OCI-LY3 (cell line): ENCODE measurements at regions not wholly inside any gene's neighbourhood (a gene's known extent, or its start where the extent isn't known, plus 50 kb on each side); places are given as distances from the start of the nearest gene placed in this dataset.

ENCODE experiments used
- H2AFZ ChIP-seq: fragments of 200-600, 300-600 bp; shearing (Covaris generic); 2 replicates; pipeline ENCODE4 v1.6.0; 2014; ENCODE audit warnings: antibody characterized with exemption, low read depth, low read length
- H3K27ac ChIP-seq: fragments of 200-600, 300-600 bp; sonication (generic); 2 replicates; pipeline ENCODE4 v1.5.1; 2014; ENCODE audit warnings: mild to moderate bottlenecking, low read length, moderate library complexity, mixed read lengths
- H3K27me3 ChIP-seq: fragments of 200-600, 300-600 bp; sonication (generic); 2 replicates; pipeline ENCODE4 v1.6.1; 2014; ENCODE audit warnings: low read depth, low read length, mixed read lengths
- H3K36me3 ChIP-seq: fragments of 200-600, 300-600 bp; sonication (generic); replicated peaks from 2 replicates; pipeline ENCODE3; 2014; ENCODE audit warnings: low read depth, low read length, mixed read lengths
- H3K4me1 ChIP-seq: fragments of 300-600, 200-600 bp; sonication (generic); 2 replicates; pipeline ENCODE4 v1.6.1; 2014; ENCODE audit warnings: low read length, mixed read lengths
- H3K4me2 ChIP-seq: fragments of 200-600, 300-600 bp; sonication (generic); 2 replicates; pipeline ENCODE4 v1.6.1; 2014; ENCODE audit warnings: low read length, mixed read lengths
- H3K4me3 ChIP-seq: fragments of 300-600, 200-600 bp; sonication (generic); 2 replicates; pipeline ENCODE4 v1.5.1; 2014; ENCODE audit warnings: antibody characterized with exemption, mild to moderate bottlenecking, low read length, moderate library complexity
- H3K79me2 ChIP-seq: fragments of 300-600, 200-600 bp; shearing (Covaris generic); 2 replicates; pipeline ENCODE4 v1.6.1; 2014; ENCODE audit warnings: mild to moderate bottlenecking, low read length, mixed read lengths
- H3K9ac ChIP-seq: fragments of 300-600, 200-600 bp; shearing (Covaris generic); 2 replicates; pipeline ENCODE4 v1.6.0; 2014; ENCODE audit warnings: mild to moderate bottlenecking, low read length, moderate library complexity
- H3K9me3 ChIP-seq: fragments of 200-600, 300-600 bp; shearing (Covaris generic); 2 replicates; pipeline ENCODE4 v1.6.1; 2014; ENCODE audit warnings: low read length, mixed read lengths; ENCODE audit not compliant: insufficient read depth
- H4K20me1 ChIP-seq: fragments of 200-600, 300-600 bp; sonication (generic); 2 replicates; pipeline ENCODE4 v1.6.1; 2016; ENCODE audit warnings: low read length, mixed read lengths; ENCODE audit not compliant: insufficient read depth
- CTCF ChIP-seq: fragments of 200-600, 300-600 bp; sonication (generic); IDR thresholded peaks from 2 replicates; pipeline ENCODE4 v1.5.1; 2014; ENCODE audit warnings: antibody characterized with exemption, low read length, low read depth
- EZH2phosphoT487 ChIP-seq: fragments of 200-600 bp; shearing (Covaris generic); IDR thresholded peaks from 2 replicates; pipeline ENCODE4 v1.6.1; 2018; ENCODE audit warnings: antibody characterized with exemption, mixed run types, low read depth

DNA sequence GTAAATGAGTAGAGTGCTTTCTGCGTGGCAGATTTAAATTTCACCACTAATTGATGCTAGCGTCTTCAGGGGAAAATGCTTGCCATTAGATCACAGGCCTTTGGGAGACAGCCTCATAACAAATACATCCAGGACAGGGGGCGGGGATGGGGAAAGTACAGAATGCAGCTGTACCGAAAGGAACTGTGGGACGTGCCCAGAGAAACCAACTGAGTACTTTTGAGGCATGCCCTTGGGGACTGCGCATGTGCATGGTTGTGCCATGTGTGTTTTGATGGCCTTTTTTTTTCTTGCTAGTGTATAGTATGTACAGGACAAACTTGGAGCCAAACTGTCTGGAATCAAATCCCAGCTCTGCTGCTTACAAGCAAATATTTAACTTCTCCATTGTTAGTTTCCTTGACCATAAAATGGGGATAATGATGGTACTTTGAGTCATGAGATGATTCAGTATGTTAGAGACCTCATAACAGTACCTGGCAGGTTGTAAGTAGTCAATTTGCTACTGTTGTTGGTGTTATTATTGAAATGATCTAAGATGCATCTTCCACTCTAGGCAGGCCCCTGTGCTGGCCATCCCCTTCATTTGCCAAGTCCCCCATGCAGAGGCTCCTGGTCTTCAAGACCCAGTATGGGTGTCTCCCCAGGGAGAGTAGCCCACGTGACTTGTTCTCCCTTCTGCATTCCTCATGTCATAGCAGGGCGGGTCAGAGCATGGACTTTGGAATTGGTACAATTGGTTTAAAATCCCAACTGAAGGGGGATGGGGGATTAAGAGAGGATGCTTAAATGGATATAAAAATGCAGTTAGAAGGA lies 68.3 kb upstream of the NPAS1 start:
- H3K9me3 ChIP-seq = no peaks in the 10 kb centered on the region
- peaks cover 28% of the 10 kb centered on the region for H3K4me1 ChIP-seq
- no peak overlapping the region for H3K27ac ChIP-seq
- H3K9ac ChIP-seq = no peak overlapping the region
- peaks cover 30% of the 10 kb centered on the region for H4K20me1 ChIP-seq
- no peak overlapping the region for H2AFZ ChIP-seq
- H3K79me2 ChIP-seq = peaks cover 41% of the 10 kb centered on the region
- no peaks in the 10 kb centered on the region for H3K27me3 ChIP-seq
- 0 out of 2 replicates have a peak overlapping the region, but pooled peaks have one; percentile 2 for H3K4me2 ChIP-seq
- H3K36me3 ChIP-seq = peaks cover 4% of the 10 kb centered on the region
- no peak overlapping the region for H3K4me3 ChIP-seq
- TF ChIP-seq CTCF (no peak), EZH2phosphoT487 (no peak)

DNA sequence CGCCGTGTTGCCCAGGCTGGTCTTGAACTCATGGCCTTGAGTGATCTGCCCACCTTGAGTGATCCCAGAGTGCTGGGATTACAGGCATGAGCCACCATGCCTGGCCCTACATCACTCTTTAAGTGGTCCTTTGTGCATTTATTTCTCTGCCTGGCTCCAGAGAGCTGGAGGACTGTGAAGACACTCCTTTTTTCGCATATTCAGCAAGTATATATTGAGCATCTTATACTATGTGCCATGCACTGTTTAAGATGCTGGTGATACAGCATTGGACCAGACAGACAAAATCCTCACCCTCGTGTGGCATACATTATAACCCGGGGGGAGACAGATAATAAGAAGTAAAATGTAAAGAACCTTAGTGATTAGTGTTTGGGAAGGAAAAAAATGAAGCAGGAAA lies 66.8 kb upstream of the NPAS1 start:
- Histone ChIP-seq H3K4me2 (no peak overlapping the region), H2AFZ (no peak overlapping the region), H3K79me2 (peaks cover 39% of the 10 kb centered on the region), H3K4me3 (no peak overlapping the region), H3K36me3 (peaks cover 4% of the 10 kb centered on the region), H4K20me1 (peaks cover 24% of the 10 kb centered on the region), H3K9ac (no peak overlapping the region), H3K27me3 (no peaks in the 10 kb centered on the region), H3K9me3 (no peaks in the 10 kb centered on the region), H3K4me1 (peaks cover 28% of the 10 kb centered on the region), H3K27ac (no peak overlapping the region)
- TF ChIP-seq CTCF = no peak
- TF ChIP-seq EZH2phosphoT487 = no peak

DNA sequence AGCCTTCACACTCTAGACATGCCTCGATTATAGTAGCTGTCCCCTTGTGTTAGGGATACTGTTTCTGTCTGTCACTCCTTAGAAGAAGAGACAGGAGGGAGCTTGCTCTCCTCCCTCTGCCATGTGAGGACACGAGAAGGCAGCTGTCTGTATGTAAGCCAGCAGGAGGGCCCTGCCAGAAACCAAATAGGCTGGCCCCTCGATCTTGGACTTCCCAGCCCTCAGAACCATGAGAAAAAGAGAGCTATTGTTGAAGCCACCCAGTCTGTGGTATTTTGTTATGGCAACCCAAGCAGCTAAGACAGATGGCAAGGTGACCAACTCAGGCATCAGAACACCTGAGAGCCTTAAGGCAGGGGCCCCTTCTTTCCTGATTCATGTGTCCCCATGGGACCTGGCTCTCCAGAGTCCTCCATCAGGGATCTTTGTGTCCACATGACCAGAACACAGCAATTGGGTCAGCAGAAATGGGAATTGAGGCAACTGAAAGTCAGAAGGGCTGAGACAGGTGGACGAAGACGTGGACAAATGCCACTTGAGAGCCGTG lies 65.6 kb upstream of the NPAS1 start:
- Histone ChIP-seq H3K79me2 (peaks cover 34% of the 10 kb centered on the region), H4K20me1 (peaks cover 23% of the 10 kb centered on the region), H3K9me3 (no peaks in the 10 kb centered on the region), H3K4me2 (peak overlapping the region; percentile 85), H3K27ac (no peak overlapping the region), H3K27me3 (no peaks in the 10 kb centered on the region), H2AFZ (no peak overlapping the region), H3K4me1 (peaks cover 28% of the 10 kb centered on the region), H3K36me3 (no peaks in the 10 kb centered on the region), H3K4me3 (no peak overlapping the region), H3K9ac (no peak overlapping the region)
- TF ChIP-seq CTCF (no peak), EZH2phosphoT487 (no peak)

DNA sequence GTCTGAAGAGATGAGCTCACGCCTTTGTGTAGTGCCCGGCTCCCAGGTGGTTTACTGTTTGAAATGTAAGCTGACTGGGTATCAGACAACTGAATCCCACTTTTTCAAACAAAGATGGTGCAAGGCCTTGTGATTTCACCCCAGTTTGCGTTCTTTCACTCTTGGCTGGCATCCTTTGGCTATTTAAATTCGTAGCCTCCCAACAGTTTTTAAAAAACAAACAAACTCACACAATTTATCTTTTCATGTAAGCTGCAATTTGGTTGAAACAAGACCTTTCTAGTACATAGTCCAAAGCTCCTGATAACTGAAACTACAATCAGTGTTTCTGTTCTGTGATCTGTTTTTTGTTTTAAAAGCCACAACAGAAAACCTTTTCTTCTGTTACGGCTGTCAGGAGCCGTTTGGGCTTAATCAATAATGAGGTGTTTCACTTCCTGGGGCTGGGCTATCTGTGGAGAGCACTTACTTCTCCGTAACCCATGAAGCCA lies 65.1 kb upstream of the NPAS1 start:
- Histone ChIP-seq H2AFZ (0 out of 2 replicates have a peak overlapping the region, but pooled peaks have one; percentile 24), H3K27ac (peak overlapping the region; percentile 17; the same call in 1 of the 2 replicates), H3K27me3 (no peaks in the 10 kb centered on the region), H3K9ac (peak overlapping the region; percentile 49), H3K4me3 (peak overlapping the region; percentile 72), H3K79me2 (peaks cover 31% of the 10 kb centered on the region), H3K36me3 (no peaks in the 10 kb centered on the region), H4K20me1 (peaks cover 21% of the 10 kb centered on the region), H3K9me3 (no peaks in the 10 kb centered on the region), H3K4me2 (peak overlapping the region; percentile 85), H3K4me1 (peaks cover 28% of the 10 kb centered on the region)
- TF ChIP-seq CTCF = no peak
- TF ChIP-seq EZH2phosphoT487 = no peak
